DMS 273 treated with DMSO at 0.1 percent for 48 hours (cell line): ENCODE measurements at regions not wholly inside any gene's neighbourhood (a gene's known extent, or its start where the extent isn't known, plus 50 kb on each side); places are given as distances from the start of the nearest gene placed in this dataset.

Source experiments
- DNase-seq: peaks from one replicate; lab custom pipeline; 2025; lab: John Stamatoyannopoulos, UW

DNA sequence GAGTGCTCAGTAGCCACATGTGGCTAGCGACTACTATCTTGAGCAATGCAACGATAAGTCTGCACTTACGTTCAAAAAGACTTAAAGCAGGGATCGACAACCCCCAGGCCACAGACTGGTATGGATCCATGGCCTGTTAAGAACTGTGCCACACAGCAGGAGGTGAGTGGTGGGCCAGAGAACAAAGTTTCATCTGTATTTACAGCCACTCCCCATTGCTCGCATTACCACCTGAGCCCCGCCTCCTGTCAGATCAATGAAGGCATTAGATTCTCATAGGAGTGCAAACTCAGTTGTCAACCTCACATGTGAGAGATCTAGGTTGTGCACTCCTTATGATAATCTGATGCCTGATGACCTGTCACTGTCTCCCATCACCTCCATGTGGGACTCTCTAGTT is 103.6 kb upstream of the ZRANB2 start:
- DNase-seq, result no peak

DNA sequence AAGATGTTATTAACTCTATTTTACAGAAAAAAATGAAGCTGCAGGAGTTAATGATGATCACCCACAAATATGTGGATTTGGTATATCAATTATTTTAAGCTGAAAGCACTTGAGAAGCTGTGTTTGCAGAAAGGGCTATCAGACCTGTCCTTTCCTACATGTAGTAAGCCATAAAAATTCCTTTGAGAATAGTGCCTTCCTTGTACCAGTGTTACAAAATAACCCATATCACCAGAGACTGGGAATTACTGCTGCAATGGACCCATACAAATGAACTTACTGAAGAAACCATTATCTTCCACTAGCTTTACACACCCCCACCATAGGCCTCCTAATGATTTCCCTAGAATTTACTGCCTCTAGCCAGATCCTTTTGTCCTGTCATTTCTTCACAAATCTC is 99.2 kb upstream of the ZRANB2 start:
- DNase-seq, result no peak

DNA sequence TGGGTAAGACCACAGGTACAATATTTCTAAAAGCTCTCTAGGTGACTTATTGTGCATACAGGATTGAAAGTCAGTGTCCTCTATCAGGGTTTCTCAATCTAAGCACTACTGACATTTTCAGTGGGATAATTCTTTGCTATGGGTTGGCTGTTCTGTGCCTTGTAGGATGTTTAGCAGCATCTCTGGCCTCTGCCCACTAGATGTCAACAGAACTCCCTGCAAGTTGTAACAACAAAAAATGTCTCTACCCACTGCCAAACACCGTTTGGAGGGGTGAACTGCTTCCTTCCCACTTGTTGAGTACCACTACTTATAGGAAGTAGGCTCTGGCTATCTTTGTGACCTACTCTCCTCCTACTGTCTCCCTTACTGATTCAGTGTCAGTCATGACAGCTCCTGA is 90.1 kb upstream of the ZRANB2 start:
- DNase-seq, result no peak

DNA sequence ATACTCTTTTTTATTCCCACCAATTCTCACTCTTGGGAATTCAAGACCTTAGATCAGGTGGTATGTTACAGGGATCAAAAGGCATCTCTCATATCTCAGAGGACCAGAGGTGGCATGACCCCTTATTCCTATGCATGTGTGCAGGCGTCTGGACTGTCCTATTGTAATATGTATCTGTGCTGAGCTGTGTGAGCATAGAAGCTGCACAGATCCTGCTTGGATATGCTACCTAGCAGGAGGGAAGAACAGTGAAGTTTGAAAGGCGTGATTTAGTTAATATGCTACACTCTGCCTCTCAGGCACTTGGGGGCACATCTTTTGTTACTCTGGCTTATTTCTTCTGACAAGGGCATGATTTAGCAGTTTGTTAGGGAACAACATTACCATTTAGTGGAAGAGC is 86.7 kb upstream of the ZRANB2 start:
- DNase-seq, result no peak

DNA sequence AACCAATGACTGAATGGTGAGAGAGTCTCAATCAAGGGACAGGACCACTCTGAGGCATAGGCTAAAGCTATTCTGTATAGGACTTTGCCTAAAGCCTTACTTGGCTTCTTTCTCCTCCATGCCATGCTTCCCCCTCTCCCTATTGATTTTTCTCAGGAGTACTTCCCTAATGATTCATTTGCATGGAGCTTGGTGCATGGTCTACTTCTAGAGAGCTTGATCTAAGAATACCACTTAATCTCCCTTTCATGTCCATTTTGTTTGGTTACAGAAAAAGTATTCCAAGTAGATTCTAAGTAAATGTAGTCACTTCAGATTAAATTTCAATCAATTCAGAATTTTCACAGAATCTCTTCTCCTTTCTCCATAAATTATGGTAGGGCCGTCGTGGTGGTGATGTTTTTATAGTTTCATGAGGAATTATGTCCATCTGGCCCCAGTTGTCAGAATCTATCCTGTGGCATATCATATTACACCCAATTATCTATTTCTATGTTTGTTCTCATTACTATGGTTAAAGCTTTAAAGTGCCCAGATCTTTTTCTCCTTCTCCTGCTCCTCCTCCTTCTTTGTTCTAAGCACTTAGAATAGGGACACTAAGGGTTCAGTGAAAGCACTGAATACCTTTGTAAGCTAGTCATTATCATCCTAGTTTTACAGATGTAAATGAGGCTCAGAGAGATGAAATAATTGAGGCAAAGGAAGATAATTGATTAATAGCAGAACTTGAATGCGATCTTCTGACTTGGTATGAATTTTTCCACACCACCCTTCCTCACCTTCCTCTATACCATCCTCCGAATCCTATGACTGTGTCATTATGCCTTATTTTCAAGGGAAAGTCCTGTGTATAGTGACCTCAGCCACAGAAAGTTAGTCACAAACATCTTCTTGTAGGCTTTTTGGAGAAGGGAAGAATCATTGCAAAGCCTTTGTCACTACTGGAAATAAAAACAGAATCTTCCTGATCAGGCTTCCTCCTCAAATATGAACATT is 85.6 kb upstream of the ZRANB2 start:
- no peak for DNase-seq

DNA sequence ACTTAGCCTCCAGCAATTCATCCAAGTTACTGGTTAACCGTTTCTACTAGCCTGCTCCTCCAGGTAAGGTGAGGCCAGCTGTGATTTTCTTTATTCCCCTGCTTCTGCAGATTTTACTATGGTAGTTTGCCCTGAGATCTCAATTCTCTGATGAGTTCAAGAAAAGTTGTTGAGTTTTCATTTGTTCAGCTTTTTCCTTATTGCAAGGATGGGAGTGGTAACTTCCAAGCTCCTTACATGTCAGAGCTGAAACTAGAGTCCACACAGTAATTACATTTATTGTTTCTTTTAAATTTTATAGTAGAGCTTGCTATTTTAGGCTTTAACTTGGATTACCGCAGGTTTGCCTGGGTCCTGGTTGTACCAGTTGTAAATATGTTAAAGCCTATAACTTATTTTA is 76.9 kb upstream of the ZRANB2 start:
- DNase-seq, result no peak

DNA sequence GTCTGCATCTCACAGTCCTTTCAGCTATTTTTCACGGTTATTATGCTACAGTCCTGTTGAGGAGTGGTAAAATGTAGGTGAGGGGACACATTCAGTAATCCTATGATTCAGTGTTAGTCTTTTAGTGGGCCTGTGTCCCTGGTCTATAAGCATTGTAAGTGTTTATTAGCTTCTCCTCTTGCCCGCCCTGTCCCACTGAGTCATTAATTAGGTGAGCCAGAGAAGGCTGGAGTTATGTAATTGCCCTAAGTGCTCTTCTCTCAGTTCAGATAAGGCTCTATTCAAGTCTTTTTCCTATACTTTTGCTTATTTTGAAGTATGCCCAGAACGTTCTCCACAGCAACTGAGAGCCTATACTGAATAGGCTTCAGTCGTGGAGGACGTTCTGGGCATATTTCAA is 76.3 kb upstream of the ZRANB2 start:
- no peak for DNase-seq

DNA sequence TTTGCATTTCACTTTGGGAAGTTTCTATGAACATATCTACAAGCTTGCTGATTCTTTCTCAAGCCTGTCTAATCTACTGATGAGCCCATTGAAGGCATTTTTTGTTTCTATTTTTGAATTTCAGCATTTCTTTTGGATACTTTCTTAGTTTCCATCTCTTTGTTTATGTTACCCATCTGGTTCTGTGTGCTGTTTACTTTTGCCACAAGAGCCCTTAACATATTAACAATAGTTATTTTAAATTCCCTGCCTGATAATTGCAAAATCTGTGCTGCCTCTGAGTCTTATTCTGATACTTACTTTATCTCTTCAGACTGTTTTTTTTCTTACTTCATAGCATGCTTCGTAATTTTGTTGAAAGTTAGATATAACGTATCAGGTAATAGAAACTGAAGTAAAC is 75.8 kb upstream of the ZRANB2 start:
- DNase-seq, result no peak

DNA sequence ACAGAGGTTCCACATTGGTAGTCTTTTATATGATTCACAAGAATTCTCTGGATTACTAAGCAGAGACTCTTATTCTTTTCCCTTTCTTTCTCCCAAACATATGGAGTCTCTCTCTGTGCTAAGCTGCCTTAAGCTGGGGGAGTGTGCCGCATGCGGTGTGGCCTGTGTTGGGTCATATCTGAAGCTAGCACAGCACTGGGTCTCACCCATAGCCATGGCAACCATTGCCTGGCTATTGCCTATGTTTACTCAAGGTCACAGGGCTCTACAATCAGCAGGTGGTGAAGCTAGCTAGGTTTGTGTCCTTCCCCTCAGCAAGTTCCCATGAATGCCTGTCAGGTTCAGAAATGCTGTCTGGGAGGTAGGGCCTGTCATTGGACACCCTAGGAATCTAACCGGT is 73.6 kb upstream of the ZRANB2 start:
- DNase-seq, result no peak

DNA sequence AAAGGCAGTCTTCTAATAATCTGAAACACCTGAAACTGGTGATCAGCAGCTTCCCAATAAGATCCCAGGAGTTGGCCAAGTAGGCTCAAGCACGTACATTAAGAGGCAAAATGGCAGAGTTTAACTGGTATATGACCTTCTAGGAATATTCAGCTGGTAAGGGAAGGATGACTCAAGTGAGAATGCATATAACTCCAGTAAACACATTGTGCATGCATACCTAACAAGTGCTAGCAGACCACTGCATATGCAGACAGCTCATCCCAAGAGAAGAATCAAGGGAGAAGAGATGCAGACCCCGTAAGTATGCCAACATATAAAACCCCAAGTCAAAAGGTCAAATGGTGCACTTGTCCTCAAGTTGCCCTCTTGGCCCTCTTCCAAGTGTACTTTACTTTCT is 73.0 kb upstream of the ZRANB2 start:
- no peak for DNase-seq

DNA sequence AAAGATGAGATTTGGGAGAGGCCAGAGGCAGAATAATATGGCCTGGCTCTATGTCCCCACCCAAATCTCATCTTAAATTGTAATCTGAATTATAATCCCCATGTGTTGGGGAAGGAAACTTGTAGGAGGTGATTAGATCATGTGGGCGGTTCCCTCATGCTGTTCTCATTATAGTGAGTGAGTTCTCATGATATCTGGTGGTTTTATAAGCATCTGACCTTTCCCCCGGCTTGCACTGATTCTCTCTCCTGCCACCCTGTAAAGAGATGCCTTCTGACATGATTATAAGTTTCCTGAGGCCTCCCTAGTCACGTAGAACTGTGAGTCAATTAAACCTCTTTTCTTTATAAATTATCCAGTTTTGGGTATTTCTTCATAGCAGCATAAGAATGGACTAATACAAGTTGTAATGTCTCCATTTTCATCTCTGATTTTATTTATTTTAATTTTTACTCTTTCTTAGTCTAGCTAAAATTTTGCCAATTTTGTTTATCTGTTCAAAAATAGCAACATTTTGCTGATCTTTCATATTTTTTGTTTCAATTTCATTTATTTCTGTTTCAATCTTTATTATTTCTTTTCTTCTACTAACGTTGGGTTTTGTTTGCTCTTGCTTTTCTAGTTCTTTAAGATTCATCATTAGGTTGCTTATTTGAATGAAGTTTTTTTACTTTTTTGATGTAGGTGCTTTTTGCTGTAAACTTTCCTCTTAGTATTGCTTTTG is 67.0 kb upstream of the ZRANB2 start:
- no peak for DNase-seq

DNA sequence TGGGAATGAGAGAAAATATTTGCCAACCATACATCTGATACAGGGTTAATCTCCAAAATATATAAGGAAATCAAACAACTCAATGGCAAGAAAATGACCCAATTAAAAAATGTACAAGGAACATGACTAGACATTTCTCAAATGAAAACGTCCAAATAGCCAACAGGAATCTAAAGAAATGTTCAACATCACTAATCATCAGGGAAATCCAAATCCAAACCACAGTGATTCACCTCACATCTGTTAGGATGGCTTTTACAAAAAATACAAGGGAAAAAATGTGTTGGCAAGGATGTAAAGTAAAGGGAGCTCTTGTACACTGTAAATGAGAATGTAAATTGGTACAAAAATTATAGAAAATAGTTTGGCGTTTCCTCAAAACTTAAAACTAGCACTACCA is 54.7 kb upstream of the ZRANB2 start:
- DNase-seq, result no peak
